ENCODE measurements at regions not wholly inside any gene's neighbourhood (a gene's known extent, or its start where the extent isn't known, plus 50 kb on each side); places are given as distances from the start of the nearest gene placed in this dataset.

DNA sequence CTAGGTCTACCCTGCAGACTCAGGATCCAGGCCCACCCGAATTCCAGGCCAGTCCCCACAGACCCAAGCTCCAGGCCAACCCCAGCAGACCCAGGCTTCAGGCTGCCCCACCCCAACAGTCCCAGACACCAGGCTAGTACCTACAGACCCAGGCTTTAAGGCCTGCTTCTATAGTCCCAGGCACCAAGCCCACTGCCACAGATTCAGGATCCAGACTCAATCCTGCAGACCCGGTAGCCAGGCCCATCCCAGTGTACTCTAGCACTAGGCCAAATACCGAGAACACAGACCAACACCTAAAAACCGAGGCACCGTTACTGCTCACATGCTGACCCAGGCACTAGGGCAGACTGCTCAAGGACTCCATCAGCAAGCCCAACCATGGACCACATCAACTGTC lies 862.3 kb downstream of the UQCRFS1 start:
- no peak overlapping the region for H3K4me2 ChIP-seq (ENCODE audit: low read depth, low read length, poor library complexity, severe bottlenecking)
- no peaks in the 10 kb centered on the region for H3K79me2 ChIP-seq (ENCODE audit: insufficient read depth, low read length)
- no peaks in the 10 kb centered on the region for H3K4me1 ChIP-seq (ENCODE audit: insufficient read depth, low read length, poor library complexity, severe bottlenecking)
- no peak overlapping the region for H3K4me3 ChIP-seq (ENCODE audit: low read length, poor library complexity, severe bottlenecking)
- H3K9me2 ChIP-seq (replicated peaks; ENCODE audit: low read depth, low read length): no peaks in the 10 kb centered on the region
- H3K9ac ChIP-seq (ENCODE audit: low read depth, low read length, poor library complexity, severe bottlenecking): no peak overlapping the region
- no peaks in the 10 kb centered on the region for H3F3A ChIP-seq (ENCODE audit: low read depth)
- H4K20me1 ChIP-seq (ENCODE audit: insufficient read depth, low read length, poor library complexity, severe bottlenecking): no peaks in the 10 kb centered on the region
- no peak overlapping the region for H2AFZ ChIP-seq (ENCODE audit: low read length)
- H3K9me3 ChIP-seq (ENCODE audit: insufficient read depth, low read depth, low read length): 0 out of 2 replicates have a peak, but pooled peaks cover 6% of the 10 kb centered on the region
- no peaks in the 10 kb centered on the region for H3K36me3 ChIP-seq (ENCODE audit: insufficient read depth, low read length)
- no peaks in the 10 kb centered on the region for H3K27me3 ChIP-seq (ENCODE audit: insufficient read depth, low read length, poor library complexity, severe bottlenecking)
- no peak for TF ChIP-seq EZH2phosphoT487 (IDR thresholded peaks at IDR 0.05; ENCODE audit: borderline replicate concordance)
- TF ChIP-seq, protein P1, sequence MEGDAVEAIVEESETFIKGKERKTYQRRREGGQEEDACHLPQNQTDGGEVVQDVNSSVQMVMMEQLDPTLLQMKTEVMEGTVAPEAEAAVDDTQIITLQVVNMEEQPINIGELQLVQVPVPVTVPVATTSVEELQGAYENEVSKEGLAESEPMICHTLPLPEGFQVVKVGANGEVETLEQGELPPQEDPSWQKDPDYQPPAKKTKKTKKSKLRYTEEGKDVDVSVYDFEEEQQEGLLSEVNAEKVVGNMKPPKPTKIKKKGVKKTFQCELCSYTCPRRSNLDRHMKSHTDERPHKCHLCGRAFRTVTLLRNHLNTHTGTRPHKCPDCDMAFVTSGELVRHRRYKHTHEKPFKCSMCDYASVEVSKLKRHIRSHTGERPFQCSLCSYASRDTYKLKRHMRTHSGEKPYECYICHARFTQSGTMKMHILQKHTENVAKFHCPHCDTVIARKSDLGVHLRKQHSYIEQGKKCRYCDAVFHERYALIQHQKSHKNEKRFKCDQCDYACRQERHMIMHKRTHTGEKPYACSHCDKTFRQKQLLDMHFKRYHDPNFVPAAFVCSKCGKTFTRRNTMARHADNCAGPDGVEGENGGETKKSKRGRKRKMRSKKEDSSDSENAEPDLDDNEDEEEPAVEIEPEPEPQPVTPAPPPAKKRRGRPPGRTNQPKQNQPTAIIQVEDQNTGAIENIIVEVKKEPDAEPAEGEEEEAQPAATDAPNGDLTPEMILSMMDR (conservative IDR thresholded peaks at IDR 0.05; ENCODE audit: low read length): no peak

DNA sequence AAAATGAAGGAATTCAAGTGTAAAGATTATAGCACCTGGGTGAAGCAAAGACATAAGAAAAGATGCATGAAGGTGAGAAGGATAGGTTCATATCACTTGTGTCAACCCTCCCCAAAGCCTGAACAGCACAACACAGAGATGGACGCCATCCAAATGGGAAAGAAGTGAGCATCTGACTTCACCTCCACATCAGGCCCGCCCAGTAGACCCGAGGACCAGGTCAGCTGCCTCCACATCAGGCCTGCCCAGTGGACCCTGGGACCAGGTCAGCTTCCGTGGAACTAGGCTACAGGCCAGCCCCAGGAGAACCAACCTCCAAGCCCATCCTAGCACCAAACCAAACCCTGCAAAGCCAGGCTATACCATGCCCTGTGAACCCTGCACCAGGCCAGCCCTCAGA lies 862.9 kb downstream of the UQCRFS1 start:
- Histone ChIP-seq H3K9me2 (replicated peaks; ENCODE audit: low read depth, low read length) (no peaks in the 10 kb centered on the region), H3K4me1 (ENCODE audit: insufficient read depth, low read length, poor library complexity, severe bottlenecking) (no peaks in the 10 kb centered on the region), H3F3A (ENCODE audit: low read depth) (no peaks in the 10 kb centered on the region), H3K9ac (ENCODE audit: low read depth, low read length, poor library complexity, severe bottlenecking) (no peak overlapping the region), H3K79me2 (ENCODE audit: insufficient read depth, low read length) (no peaks in the 10 kb centered on the region), H3K36me3 (ENCODE audit: insufficient read depth, low read length) (no peaks in the 10 kb centered on the region), H4K20me1 (ENCODE audit: insufficient read depth, low read length, poor library complexity, severe bottlenecking) (no peaks in the 10 kb centered on the region), H3K4me2 (ENCODE audit: low read depth, low read length, poor library complexity, severe bottlenecking) (no peak overlapping the region), H3K9me3 (ENCODE audit: insufficient read depth, low read depth, low read length) (0 out of 2 replicates have a peak, but pooled peaks cover 6% of the 10 kb centered on the region), H2AFZ (ENCODE audit: low read length) (no peak overlapping the region), H3K27me3 (ENCODE audit: insufficient read depth, low read length, poor library complexity, severe bottlenecking) (no peaks in the 10 kb centered on the region), H3K4me3 (ENCODE audit: low read length, poor library complexity, severe bottlenecking) (no peak overlapping the region)
- TF ChIP-seq EZH2phosphoT487 (IDR thresholded peaks at IDR 0.05; ENCODE audit: borderline replicate concordance): no peak
- TF ChIP-seq, protein P1 (conservative IDR thresholded peaks at IDR 0.05; ENCODE audit: low read length): no peak

DNA sequence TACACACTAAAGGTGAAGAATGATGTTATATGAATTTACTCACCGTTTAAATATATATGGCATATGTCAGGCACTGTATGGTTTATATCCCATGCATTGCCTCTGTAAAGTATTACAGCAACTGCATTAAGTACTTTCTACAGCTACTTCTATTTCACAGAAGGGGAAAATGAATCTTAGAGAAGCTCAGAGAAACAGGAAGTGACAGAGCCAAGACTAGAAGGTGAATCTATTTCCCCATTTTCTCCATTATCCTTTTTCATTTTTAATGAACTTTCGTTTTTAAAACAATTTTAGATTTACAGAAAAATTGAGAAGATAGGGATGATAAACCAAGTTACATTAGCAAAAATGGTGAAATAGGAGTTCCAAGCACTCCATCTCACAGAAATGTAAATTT lies 863.3 kb downstream of the UQCRFS1 start:
- 0 out of 2 replicates have a peak, but pooled peaks cover 6% of the 10 kb centered on the region for H3K9me3 ChIP-seq (ENCODE audit: insufficient read depth, low read depth, low read length)
- TF ChIP-seq EZH2phosphoT487 (IDR thresholded peaks at IDR 0.05; ENCODE audit: borderline replicate concordance): no peak
- TF ChIP-seq, protein P1 (conservative IDR thresholded peaks at IDR 0.05; ENCODE audit: low read length): no peak
- H3K4me2 ChIP-seq (ENCODE audit: low read depth, low read length, poor library complexity, severe bottlenecking): no peak overlapping the region
- H3K79me2 ChIP-seq (ENCODE audit: insufficient read depth, low read length): no peaks in the 10 kb centered on the region
- H3K4me3 ChIP-seq (ENCODE audit: low read length, poor library complexity, severe bottlenecking): no peak overlapping the region
- H3K27me3 ChIP-seq (ENCODE audit: insufficient read depth, low read length, poor library complexity, severe bottlenecking): no peaks in the 10 kb centered on the region
- no peaks in the 10 kb centered on the region for H3K4me1 ChIP-seq (ENCODE audit: insufficient read depth, low read length, poor library complexity, severe bottlenecking)
- H3K9ac ChIP-seq (ENCODE audit: low read depth, low read length, poor library complexity, severe bottlenecking): no peak overlapping the region
- no peaks in the 10 kb centered on the region for H3F3A ChIP-seq (ENCODE audit: low read depth)
- no peaks in the 10 kb centered on the region for H3K9me2 ChIP-seq (replicated peaks; ENCODE audit: low read depth, low read length)
- H2AFZ ChIP-seq (ENCODE audit: low read length): no peak overlapping the region
- H4K20me1 ChIP-seq (ENCODE audit: insufficient read depth, low read length, poor library complexity, severe bottlenecking): no peaks in the 10 kb centered on the region
- no peaks in the 10 kb centered on the region for H3K36me3 ChIP-seq (ENCODE audit: insufficient read depth, low read length)

Measured in Loucy (cell line).